RCC 7860 (cell line): ENCODE measurements at regions not wholly inside any gene's neighbourhood (a gene's known extent, or its start where the extent isn't known, plus 50 kb on each side); places are given as distances from the start of the nearest gene placed in this dataset.
"Not testable (repeated sequence)": the region's sequence is repeated elsewhere in the genome, so short reads cannot be mapped to it uniquely, and the experiment has no call there.

Experiments
- DNase-seq: peaks from one replicate; pipeline ENCODE4 v3.0.0-alpha.2; 2015; ENCODE audit warnings: low spot score
- FAIRE-seq: peaks from 2 replicates; lab custom pipeline; 2012; peaks lifted over from hg19 to GRCh38; lab: Jason Lieb, UNC

DNA sequence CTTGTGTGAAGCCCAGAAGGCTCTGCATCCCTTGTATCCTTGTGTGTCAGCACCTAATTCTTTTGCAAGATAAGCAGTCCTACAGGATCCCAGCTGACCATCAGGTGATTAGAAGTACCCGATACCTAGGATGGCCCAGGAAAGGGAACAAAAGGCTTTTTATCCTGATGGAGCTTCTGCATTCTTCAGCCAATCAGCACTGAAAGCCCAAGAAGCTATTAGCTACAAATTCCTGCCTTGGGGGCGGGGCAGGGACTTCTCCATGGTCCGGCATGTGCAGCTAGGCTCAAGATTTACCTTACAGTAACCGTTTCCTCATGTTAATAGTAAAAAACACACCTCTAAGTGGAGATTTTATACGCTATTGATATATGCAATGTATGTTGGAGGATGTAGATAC lies 264.6 kb upstream of the THUMPD2 start:
- no peak for DNase-seq
- no peak for FAIRE-seq

DNA sequence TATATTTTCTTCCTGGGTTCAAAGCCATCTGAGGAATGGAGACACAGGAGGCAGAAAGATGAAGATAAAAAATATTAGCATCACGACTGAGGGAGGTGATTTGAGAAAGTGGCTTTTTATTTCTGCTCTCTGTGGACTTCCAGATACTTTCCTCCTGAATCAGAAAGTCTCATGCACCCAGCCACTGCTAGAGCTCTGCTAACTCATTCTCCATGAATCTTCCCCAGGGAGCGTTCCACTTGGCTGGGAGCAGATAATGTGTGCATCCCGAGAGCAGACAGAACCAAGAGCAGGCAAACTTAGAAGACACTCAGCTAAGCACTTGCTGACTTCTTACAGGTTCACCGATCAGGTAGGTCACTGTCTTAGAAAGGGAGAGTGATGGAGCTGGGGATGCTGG lies 264.1 kb upstream of the THUMPD2 start:
- FAIRE-seq (no peak), DNase-seq (peak; percentile 16)

DNA sequence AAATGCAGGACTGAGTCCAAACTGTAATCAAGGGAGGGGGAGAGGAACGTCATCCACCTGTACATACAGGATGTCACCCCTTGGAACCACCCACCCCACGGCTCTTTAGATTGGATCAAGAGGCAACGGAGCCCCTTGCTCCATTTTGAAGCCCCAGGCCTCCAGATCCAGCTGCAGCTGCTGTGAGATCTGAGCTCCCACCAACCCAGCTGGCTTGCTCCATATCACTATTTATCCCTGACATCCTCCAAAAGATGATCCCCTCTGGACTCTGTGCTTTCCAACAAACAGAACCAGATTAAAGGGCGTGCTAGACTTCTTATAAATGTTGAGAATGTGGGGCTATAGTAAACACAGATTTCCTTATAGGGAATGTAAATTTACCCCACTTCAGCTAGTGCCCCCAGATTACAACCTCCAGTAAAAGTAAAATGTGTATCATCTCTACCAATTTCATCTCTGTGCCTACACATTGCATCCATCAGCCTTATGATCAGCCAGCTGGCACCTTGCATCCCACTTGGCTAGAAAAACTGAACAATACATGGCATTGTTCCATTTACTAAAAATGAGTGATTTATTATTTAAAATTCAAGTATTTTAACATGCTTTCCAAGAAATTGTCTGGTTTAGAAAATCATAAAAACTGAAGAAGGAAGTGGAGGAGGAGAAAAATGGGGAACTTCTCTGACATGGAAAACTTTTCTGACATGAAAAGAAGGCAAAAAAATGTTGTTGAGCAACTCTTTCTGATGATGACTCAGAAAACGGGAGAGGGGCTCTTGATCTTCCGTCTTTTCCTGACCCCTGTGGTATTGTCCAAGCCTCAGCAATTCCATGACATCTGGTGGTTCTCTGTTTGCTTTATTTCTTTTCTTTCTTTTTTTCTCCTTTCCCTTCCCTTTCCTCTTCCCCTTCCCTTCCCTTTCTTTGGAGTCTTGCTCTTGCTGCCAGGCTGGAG lies 262.6 kb upstream of the THUMPD2 start:
- no peak for FAIRE-seq
- no peak for DNase-seq

DNA sequence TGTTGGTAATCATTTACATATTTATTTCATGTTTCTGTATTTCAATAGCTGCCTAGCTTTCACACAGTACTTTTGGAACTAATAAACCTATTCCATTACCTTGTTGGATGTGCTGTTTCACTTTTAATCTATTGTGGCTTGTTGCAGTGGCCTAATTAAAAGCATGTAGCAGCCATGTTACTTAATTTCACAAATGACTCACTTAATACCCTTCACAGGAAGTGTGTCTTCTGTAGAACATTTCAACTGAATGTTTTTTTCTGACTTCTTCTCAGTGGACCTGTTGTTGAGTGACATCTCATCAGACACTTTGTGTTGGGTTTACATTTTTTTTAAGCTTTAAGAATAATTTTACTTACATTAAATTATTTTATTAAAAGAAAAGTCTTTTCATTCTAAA lies 260.5 kb upstream of the THUMPD2 start:
- FAIRE-seq (no peak), DNase-seq (no peak)

DNA sequence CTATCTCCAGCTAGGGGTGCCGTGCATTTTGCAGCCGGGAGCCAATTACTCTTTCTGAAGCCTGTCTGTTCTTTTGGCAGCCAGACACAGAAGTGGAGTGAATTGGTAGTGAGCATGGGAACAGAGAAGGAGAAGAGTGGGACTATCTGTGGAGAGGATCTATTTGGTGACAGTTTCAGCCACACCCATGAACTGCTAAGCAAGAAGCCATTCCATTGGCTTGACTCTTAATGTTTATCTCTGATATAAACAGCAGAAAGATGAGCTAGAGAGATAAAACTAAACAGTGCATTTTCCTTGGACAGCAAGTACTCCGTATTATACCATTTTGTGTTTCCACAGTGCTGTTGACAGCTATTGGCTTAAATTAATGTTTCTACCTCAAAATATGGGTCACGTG lies 259.6 kb upstream of the THUMPD2 start:
- DNase-seq (no peak), FAIRE-seq (no peak)

DNA sequence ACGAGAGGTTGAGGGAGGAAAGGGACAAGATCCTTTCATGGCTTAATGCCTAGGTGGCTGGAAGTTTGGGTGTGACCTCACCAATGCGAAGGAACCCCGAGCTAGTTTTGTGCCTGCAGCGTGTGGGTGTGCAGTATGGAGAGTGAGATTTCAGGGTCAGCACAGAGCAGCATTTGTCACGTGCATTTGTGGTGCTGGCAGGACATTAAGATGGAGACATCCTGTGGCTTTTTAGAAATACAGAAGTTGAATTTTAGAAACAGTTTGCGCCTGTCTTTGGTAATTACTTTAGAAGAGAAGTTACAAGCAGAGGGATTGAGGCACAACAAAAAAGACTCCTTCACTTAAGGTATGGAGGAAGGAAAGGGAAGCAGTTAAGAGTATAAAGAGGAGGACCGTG lies 258.2 kb upstream of the THUMPD2 start:
- no peak for DNase-seq
- FAIRE-seq = no peak

DNA sequence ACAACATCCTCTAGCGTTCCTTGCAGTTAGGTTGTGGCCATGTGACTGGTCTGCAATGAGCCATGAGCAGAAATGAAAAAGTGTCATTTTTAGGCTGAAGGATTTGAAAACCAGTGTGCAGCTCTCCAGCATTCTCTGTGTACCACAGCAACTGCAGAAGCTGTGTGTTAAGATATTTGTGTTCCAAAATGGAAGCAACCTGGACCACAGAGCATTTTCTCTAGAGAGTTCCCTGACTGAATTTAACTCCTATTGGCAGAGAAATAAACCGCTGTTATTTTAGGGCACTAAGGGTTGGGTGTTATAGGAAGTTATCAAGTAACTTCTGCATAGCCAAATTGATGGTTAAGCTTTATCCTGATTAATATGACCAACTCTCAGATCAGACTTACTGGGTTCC lies 257.2 kb upstream of the THUMPD2 start:
- FAIRE-seq = no peak
- no peak for DNase-seq

DNA sequence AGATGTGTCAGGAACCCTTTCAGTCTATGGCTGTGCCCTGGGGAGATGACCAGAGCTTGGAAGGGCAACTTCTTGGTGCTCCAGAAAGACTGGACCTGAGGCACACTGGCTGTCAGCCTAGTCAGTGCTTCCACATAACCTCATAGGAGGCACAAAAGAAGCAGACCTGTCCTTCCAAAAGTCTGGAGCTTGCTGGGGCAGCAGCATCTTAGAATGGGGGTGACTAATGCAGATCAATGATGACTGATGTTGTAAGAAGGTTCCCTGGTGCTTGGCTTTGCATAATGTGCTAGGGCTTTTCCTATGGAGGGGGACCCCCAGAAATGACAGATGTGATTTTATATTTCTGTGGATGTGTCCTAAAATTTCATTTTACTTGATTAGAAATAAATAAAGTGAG lies 255.7 kb upstream of the THUMPD2 start:
- DNase-seq (no peak), FAIRE-seq (no peak)

DNA sequence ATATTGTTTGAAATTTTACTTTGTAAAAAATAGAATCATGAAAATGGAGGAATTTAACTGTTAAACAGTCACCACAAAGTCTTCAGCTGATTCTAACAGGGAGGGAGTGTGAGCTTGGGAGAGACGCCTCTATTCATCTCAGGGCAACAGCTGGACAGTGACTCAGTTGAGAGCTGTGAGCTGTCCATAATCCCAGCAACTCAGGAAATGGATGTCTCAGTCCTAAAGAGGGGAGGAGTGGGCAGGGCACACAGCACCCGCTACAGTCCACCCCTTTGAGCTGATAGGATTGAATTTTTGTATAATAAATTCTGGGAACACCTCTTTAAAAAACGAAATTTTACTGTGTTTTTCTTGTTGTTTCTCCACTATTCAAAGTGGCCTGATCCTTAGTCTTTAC lies 255.1 kb upstream of the THUMPD2 start:
- FAIRE-seq = no peak
- DNase-seq = peak; percentile 44

DNA sequence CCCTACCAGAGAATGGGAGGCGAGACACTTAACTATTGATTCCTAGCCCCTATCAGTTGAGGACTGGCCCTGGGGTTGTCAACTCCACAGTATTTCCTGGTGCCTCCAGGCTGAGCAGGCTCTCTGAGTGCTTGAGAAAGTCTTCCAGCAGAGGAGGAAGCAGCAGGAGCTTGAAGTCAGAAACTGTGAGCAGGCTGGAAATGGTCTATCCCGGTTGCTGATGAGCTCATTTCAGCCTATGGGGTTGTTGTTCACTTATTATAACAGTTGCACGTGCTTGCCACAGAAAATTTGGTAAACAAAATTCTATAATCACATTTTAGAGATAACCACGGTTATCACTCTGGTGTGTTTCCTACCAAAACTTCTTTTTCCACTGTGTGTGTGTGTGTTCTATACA lies 254.7 kb upstream of the THUMPD2 start:
- FAIRE-seq = no peak
- no peak for DNase-seq

DNA sequence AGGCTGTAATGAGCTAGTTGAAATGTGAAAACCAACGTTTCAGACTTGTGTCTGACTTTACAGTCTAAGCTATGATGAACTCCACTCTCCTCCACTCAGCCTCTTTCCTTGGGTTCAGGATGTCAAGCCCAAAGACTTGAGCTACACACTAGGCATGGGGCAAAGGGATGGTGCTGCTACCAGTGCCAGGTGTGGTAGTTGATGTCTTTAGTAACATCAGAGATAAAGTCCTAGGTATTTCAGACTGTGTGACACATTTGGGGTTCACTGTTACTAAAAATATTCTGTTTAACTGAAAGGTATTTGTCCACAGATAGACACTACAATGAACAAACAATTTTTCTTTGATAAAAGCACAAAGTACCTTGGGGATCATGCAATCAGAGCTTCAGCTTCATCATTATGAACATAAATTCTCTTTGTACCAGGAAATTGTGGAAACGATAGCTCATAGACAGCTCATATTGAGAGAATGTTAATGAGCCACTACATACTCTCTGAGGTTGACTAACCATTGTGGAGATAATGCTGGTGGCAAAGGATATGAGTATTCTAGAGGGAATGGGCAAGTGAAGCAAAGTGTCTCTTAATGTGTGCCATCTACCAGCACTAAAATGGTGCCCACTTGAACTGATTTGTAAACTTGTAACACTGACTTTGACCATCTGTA lies 253.7 kb upstream of the THUMPD2 start:
- FAIRE-seq (no peak), DNase-seq (peak; percentile 71)

DNA sequence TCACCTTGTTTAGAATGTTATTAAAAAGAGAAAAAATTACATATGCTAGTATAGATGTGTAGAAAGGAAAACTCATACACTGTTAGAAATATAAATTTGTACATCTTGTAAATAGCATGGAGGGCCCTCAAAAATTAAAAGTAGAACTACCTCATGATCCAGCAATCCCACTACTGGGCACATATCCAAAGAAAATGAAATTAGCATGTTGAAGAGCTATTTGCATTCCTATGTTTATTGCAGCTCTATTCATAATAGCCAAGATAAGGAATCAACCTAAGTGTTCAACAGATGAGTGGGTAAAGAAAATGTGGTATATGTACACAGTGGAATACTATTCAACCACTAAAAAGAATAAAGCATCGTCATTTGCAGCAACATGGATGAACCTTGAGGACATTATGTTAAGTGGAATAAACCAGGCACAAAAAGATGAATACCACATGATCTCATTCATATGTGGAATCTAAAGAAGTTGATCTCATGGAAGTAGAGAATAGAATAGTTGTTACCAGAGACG lies 251.5 kb upstream of the THUMPD2 start:
- DNase-seq = no peak
- FAIRE-seq = no peak

DNA sequence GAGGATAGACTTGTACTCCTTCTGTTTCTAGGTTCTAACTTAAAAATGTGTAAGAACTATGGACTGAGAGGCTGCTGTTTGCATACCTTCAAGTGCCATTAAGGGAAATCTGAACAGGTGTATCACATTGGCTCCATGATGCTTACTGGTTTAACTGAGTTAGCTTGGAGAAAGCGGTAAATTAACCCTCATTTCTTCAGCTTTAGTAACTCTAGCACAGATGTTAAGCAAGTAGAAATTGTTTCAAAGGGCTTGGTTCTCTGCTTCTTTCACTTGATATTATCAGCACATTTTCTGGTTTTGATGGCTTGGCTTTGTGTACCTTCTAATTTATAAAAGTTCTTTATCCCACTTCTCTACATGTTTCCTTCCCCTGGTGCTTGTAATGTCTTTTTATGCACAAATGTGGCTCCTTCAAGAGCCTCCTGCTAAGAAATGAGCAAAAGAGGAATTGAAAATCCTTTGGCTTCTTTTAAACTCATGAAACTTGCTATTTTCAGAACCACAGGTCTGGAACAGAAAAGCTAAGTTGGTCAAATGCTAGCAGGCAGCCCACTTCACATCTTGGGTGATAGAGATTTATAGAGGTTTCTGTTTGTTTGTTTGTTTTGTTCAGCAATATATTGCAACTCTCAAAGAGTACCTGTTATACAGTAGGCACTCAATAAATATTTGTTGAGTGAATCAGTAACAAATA lies 249.9 kb upstream of the THUMPD2 start:
- DNase-seq = no peak
- no peak for FAIRE-seq

DNA sequence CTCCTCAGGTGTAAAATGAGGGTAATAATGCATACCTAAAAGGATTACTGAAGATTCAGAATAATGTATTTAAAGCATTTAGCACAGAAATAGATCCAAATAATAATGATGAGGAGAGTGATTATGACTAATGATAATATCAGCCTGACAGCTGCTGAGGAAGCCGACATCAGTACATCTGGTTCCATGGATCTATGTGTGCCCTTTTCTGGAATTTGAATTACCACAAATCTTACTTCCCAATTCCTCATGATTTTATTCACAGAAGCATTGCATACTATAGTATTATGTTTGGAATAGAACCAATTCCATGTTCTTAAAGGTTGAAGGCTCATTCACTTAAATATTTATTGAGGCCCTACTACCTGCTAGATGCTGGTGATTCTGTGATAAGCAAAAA lies 248.9 kb upstream of the THUMPD2 start:
- DNase-seq (no peak), FAIRE-seq (no peak)

DNA sequence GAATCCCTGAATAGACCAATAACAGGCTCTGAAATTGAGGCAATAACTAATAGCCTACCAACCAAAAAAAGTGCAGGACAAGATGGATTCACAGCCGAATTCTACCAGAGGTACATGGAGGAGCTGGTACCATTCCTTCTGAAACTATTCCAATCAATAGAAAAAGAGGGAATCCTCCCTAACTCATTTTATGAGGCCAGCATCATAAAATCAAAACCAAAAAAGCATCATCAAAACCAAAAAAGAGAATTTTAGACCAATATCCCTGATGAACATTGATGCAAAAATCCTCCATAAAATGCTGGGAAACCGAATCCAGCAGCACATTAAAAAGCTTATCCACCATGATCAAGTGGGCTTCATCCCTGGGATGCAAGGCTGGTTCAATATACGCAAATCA lies 246.2 kb upstream of the THUMPD2 start:
- DNase-seq, FAIRE-seq: not testable (repeated sequence)

DNA sequence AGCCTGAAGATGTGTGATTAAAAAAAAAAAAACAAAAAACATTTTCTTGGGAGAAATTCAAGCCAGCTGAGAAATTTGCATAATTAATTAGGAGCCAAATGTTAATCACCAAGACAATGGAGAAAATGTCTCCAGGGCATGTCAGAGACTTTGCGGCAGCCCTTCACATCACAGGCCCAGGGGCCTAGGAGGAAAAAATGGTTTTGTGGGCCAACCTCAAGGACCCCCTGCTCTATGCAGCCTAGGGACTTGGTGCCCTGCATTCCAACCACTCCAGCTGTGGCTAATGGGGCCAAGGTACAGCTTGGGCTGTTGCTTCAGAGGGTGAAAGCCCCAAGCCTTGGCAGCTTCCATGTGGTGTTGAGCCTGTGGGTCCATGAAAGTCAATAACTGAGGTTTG lies 241.9 kb upstream of the THUMPD2 start:
- DNase-seq (no peak), FAIRE-seq (no peak)

DNA sequence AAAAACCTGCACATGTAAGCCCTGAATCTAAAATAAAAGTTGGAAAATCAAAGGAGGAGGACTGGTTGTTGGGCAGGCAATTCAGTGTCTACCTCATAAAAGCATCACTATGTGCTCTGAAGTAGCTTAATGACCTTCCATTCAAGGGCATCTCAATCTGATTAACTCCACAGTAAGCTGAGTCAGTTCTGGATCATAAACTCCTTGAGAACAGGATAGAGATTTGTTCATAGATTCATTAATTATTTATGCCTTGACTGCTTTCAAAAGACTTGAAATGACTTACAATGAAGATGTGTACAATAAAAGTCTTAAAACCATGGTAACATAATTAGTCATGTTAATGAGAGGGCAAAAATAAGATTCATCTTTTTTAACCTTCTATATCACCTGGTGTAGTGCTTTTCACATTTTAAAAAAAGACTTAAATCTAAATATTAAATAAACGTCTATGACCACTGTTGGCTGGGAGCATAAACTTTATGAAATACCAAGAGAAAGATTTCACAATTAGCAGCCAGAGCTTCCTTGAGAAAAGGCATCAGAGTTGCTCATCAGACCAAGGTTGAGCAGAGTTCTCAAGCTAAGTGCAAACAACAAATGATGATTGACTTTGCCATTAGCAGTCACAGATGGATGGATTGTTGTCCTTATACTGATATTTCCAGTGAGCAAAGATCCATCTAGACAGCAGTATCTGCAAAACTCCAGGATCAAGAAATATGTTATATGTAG lies 237.3 kb upstream of the THUMPD2 start:
- DNase-seq (no peak), FAIRE-seq (no peak)

DNA sequence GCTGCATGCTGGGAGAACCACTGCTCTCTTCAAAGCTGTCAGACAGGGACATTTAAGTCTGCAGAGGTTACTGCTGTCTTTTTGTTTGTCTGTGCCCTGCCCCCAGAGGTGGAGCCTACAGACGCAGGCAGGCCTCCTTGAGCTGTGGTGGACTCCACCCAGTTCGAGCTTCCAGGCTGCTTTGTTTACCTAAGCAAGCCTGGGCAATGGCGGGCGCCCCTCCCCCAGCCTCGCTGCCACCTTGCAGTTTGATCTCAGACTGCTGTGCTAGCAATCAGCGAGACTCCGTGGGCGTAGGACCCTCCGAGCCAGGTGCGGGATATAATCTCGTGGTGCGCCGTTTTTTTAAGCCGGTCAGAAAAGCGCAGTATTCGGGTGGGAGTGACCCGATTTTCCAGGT lies 234.9 kb upstream of the THUMPD2 start:
- not testable (repeated sequence) for DNase-seq, FAIRE-seq

DNA sequence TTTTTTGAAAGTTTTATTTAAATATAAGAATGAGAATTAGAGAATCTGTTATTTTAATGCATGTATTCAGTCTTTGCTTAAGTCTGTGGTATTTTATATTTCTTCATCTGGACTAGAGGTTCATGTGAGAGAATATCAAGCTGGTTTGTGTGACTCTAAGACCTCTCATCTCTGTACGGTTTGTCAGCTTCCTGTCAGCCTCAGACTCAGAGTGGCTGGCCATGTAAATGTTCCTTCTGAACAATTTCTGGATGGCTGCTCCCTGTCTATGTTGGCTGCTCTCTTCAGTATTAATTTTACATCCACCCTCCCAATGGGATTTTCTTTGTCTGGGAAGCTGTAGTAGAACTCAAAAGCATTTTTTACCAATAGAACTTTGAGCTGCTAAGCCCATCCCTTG lies 225.3 kb upstream of the THUMPD2 start:
- FAIRE-seq (no peak), DNase-seq (no peak)

DNA sequence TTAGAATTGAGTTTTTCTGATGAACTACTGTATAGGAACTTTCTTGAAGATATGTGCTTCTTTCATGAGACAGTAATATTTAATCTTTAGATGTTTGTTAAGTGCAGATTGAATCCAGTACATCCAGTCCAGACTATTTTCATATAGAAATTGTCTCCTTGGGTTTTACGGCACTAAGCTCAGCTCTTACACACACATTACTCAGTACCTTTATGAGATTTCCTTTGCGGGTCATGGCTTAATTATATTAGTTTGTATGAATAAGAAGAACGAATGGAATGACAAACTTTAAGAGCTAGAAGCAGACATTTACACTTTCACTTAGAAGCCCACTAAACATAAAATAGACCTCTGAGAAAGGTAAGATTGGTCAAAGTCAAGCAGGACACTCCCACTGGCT lies 223.3 kb upstream of the THUMPD2 start:
- DNase-seq (no peak), FAIRE-seq (no peak)

DNA sequence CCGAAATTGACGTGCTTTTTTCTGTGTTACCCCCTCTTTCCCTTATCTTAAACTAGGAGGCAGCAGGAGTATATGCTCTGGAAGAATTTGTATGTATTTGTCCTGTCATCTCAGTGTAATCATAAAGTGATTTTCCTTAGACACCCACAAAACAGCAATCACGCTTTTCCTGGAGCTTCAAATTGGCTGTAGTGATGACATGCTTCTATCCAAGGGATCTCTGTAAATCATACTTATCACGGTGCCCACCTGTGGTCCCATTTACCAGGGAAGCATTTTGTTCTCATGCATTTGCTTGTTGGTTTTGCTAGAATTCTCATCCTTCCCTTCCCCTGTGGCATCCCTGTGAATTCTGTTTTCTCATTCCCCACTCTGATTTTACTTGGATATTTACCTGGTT lies 220.8 kb upstream of the THUMPD2 start:
- DNase-seq (no peak), FAIRE-seq (no peak)
